ENCODE measurements at regions not wholly inside any gene's neighbourhood (a gene's known extent, or its start where the extent isn't known, plus 50 kb on each side); places are given as distances from the start of the nearest gene placed in this dataset.
"Not testable (repeated sequence)": the region's sequence is repeated elsewhere in the genome, so short reads cannot be mapped to it uniquely, and the experiment has no call there.

GRCh38 chr21:36621794-36622193 is 77.1 kb upstream of the SIM2 start:
- ATAC-seq; H3K27me3 Mint-ChIP-seq; DNase-seq; H3K36me3 Mint-ChIP-seq; CTCF ChIA-PET; H3K27ac ChIP-seq (ENCODE audit: low read depth, low read length); H3K9me3 ChIP-seq (ENCODE audit: control insufficient read depth in 2 of 3, low read length in 3 of 3); H3K4me3 Mint-ChIP-seq; H3K27me3 ChIP-seq (ENCODE audit: control insufficient read depth in 2 of 2, insufficient read depth in 2 of 2, low read length in 2 of 2); intact Hi-C loops (cut with micrococcal nuclease); POLR2A ChIA-PET; H3K4me1 Mint-ChIP-seq; H3K27ac Mint-ChIP-seq; H3K4me3 ChIP-seq (ENCODE audit: low read length); H3K36me3 ChIP-seq (ENCODE audit: control insufficient read depth in 2 of 3, insufficient read depth in 3 of 3, low read length in 3 of 3); H3K4me1 ChIP-seq (ENCODE audit: control insufficient read depth in 2 of 2, insufficient read depth in 2 of 2, low read length in 2 of 2): not testable (repeated sequence)
- H3K9me3 Mint-ChIP-seq = peaks cover 5 to 34% (median 16%) of the 10 kb centered on the region in 11 donors

GRCh38 chr21:36624105-36624504 is 74.8 kb upstream of the SIM2 start:
- H3K9me3 ChIP-seq (ENCODE audit: control insufficient read depth in 2 of 3, low read length in 3 of 3) = no peaks in the 10 kb centered on the region
- POLR2A ChIA-PET = no interaction called here

GRCh38 chr21:36626791-36627190 is 72.1 kb upstream of the SIM2 start:
- H3K4me3 ChIP-seq (ENCODE audit: low read length) = no peak overlapping the region
- no peaks in the 10 kb centered on the region for H3K36me3 ChIP-seq (ENCODE audit: control insufficient read depth in 2 of 3, insufficient read depth in 3 of 3, low read length in 3 of 3)
- POLR2A ChIA-PET = no interaction called here
- no peak overlapping the region for H3K27ac Mint-ChIP-seq
- no peaks in the 10 kb centered on the region for H3K4me1 ChIP-seq (ENCODE audit: control insufficient read depth in 2 of 2, insufficient read depth in 2 of 2, low read length in 2 of 2)
- DNase-seq (no peak), ATAC-seq (no peak)
- peaks cover 0 to 10% (median 3%) of the 10 kb centered on the region in 5 donors for H3K27me3 Mint-ChIP-seq
- CTCF ChIA-PET = interaction anchor here (0.5 kb wide), 1 partner anchor 32 kb away, joined by 3 read pairs; no protein-coding TSS in a partner anchor
- no peaks in the 10 kb centered on the region for H3K4me1 Mint-ChIP-seq
- no peaks in the 10 kb centered on the region for H3K27me3 ChIP-seq (ENCODE audit: control insufficient read depth in 2 of 2, insufficient read depth in 2 of 2, low read length in 2 of 2)
- intact Hi-C loops (cut with micrococcal nuclease) = no loop called here
- no peaks in the 10 kb centered on the region for H3K9me3 ChIP-seq (ENCODE audit: control insufficient read depth in 2 of 3, low read length in 3 of 3)
- no peak overlapping the region for H3K4me3 Mint-ChIP-seq
- H3K9me3 Mint-ChIP-seq = peaks cover 0 to 11% (median 5%) of the 10 kb centered on the region in 11 donors
- H3K36me3 Mint-ChIP-seq = peaks cover 0 to 6% (median 0%) of the 10 kb centered on the region in 5 donors
- no peak overlapping the region for H3K27ac ChIP-seq (ENCODE audit: low read depth, low read length)

More at GRCh38 chr21:36624105-36624504, 74.8 kb upstream of the SIM2 start:
- intact Hi-C loops (cut with micrococcal nuclease) = no loop called here
- Histone ChIP-seq H3K36me3 (ENCODE audit: control insufficient read depth in 2 of 3, insufficient read depth in 3 of 3, low read length in 3 of 3) (no peaks in the 10 kb centered on the region), H3K27ac (ENCODE audit: low read depth, low read length) (no peak overlapping the region), H3K4me1 (ENCODE audit: control insufficient read depth in 2 of 2, insufficient read depth in 2 of 2, low read length in 2 of 2) (no peaks in the 10 kb centered on the region), H3K27me3 (ENCODE audit: control insufficient read depth in 2 of 2, insufficient read depth in 2 of 2, low read length in 2 of 2) (no peaks in the 10 kb centered on the region), H3K4me3 (ENCODE audit: low read length) (no peak overlapping the region)
- DNase-seq (no peak), ATAC-seq (no peak)
- Mint-ChIP-seq H3K4me1 (no peaks in the 10 kb centered on the region), H3K27me3 (peaks cover 0 to 7% (median 0%) of the 10 kb centered on the region in 5 donors), H3K27ac (no peak overlapping the region), H3K4me3 (no peak overlapping the region), H3K9me3 (peaks cover 5 to 28% (median 13%) of the 10 kb centered on the region in 11 donors), H3K36me3 (peaks cover 0 to 6% (median 0%) of the 10 kb centered on the region in 5 donors)
- CTCF ChIA-PET = no interaction called here

- Histone ChIP-seq H3K36me3 (ENCODE audit: control insufficient read depth in 2 of 3, insufficient read depth in 3 of 3, low read length in 3 of 3) (no peaks in the 10 kb centered on the region), H3K4me3 (ENCODE audit: low read length) (no peak overlapping the region), H3K27ac (ENCODE audit: low read depth, low read length) (no peak overlapping the region), H3K4me1 (ENCODE audit: control insufficient read depth in 2 of 2, insufficient read depth in 2 of 2, low read length in 2 of 2) (no peaks in the 10 kb centered on the region), H3K27me3 (ENCODE audit: control insufficient read depth in 2 of 2, insufficient read depth in 2 of 2, low read length in 2 of 2) (no peaks in the 10 kb centered on the region), H3K9me3 (ENCODE audit: control insufficient read depth in 2 of 3, low read length in 3 of 3) (no peaks in the 10 kb centered on the region)
- no peak for DNase-seq
- intact Hi-C loops (cut with micrococcal nuclease) = no loop called here
- Mint-ChIP-seq H3K9me3 (peaks cover 0 to 11% (median 5%) of the 10 kb centered on the region in 11 donors), H3K27ac (no peak overlapping the region), H3K36me3 (peaks cover 0 to 6% (median 0%) of the 10 kb centered on the region in 5 donors), H3K27me3 (peaks cover 0 to 10% (median 3%) of the 10 kb centered on the region in 5 donors), H3K4me3 (no peak overlapping the region), H3K4me1 (no peaks in the 10 kb centered on the region)
- ATAC-seq = no peak
- CTCF ChIA-PET = no interaction called here
- POLR2A ChIA-PET = no interaction called here
Observed at GRCh38 chr21:36627242-36627641, 71.7 kb upstream of the SIM2 start.

DNA sequence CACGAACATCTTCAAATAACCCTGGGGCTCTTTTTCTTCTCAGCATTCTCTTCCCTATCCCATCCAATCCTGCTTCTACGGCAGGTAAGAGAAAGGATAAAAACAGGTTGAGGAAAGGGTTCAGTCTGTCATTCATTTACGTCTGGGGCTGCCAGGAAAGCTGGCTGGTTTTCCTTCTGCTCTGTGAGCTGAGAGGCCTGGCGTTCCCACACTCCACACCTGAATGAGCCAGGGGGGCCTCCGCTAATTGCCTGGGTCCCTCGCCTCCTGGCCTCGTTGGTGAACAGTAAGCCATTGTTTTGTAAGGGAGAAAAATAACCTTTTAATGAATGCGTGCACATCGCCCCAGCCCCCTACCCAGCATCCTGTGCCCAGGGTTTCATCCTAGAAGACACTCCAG is 70.8 kb upstream of the SIM2 start:
- Histone ChIP-seq H3K9me3 (ENCODE audit: control insufficient read depth in 2 of 3, low read length in 3 of 3) (no peaks in the 10 kb centered on the region), H3K27me3 (ENCODE audit: control insufficient read depth in 2 of 2, insufficient read depth in 2 of 2, low read length in 2 of 2) (no peaks in the 10 kb centered on the region), H3K4me1 (ENCODE audit: control insufficient read depth in 2 of 2, insufficient read depth in 2 of 2, low read length in 2 of 2) (no peaks in the 10 kb centered on the region), H3K4me3 (ENCODE audit: low read length) (no peak overlapping the region), H3K27ac (ENCODE audit: low read depth, low read length) (no peak overlapping the region), H3K36me3 (ENCODE audit: control insufficient read depth in 2 of 3, insufficient read depth in 3 of 3, low read length in 3 of 3) (no peaks in the 10 kb centered on the region)
- POLR2A ChIA-PET = no interaction called here
- Mint-ChIP-seq H3K9me3 (peaks cover 0 to 8% (median 4%) of the 10 kb centered on the region in 11 donors), H3K27ac (no peak overlapping the region), H3K4me1 (no peaks in the 10 kb centered on the region), H3K36me3 (peaks cover 0 to 6% (median 0%) of the 10 kb centered on the region in 5 donors), H3K4me3 (no peak overlapping the region), H3K27me3 (peaks cover 0 to 10% (median 3%) of the 10 kb centered on the region in 5 donors)
- DNase-seq (no peak), ATAC-seq (no peak)
- intact Hi-C loops (cut with micrococcal nuclease) = no loop called here
- CTCF ChIA-PET = no interaction called here

DNA sequence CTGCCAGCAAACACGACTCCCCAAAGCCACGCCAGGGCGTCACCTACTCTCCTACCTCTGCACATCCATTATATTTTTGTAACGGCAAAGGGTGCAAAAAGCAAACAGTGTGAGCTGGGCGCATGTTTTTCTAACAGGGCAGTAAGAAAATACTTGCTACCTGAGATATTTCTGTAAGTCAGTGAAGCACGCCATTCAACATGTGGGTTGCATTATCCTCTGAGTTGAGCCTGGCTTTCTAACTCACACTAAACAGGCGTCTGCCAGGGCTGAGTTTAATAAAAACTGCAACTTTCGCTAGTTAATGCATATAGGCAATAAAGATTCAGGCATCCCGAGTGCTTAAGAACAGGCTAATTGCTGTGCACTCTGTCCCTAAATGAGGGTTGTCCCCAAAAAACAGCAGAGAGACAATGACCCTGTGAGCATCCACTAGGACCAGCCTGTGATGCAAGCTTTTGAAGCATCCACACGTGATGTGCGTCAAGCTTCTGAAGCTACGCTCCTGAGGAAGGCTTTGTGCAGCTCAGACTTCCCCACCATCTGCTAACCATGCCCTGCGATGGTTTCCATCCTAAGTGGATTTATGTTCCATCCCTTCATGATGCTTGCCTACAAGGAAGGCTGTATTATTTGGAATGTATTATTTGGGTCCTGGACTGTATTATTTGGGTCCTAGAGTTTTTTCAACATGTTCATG is 70.0 kb upstream of the SIM2 start:
- H3K36me3 ChIP-seq (ENCODE audit: control insufficient read depth in 2 of 3, insufficient read depth in 3 of 3, low read length in 3 of 3) = no peaks in the 10 kb centered on the region
- Mint-ChIP-seq H3K27ac (no peak overlapping the region), H3K4me3 (no peak overlapping the region), H3K4me1 (no peaks in the 10 kb centered on the region), H3K27me3 (peaks cover 0 to 8% (median 3%) of the 10 kb centered on the region in 5 donors), H3K36me3 (peaks cover 0 to 2% (median 0%) of the 10 kb centered on the region in 5 donors), H3K9me3 (peaks cover 0 to 5% (median 2%) of the 10 kb centered on the region in 11 donors)
- no peak overlapping the region for H3K4me3 ChIP-seq (ENCODE audit: low read length)
- intact Hi-C loops (cut with micrococcal nuclease) = no loop called here
- ATAC-seq (no peak), DNase-seq (no peak)
- no peaks in the 10 kb centered on the region for H3K27me3 ChIP-seq (ENCODE audit: control insufficient read depth in 2 of 2, insufficient read depth in 2 of 2, low read length in 2 of 2)
- ChIA-PET CTCF (no interaction called here), POLR2A (no interaction called here)
- no peaks in the 10 kb centered on the region for H3K4me1 ChIP-seq (ENCODE audit: control insufficient read depth in 2 of 2, insufficient read depth in 2 of 2, low read length in 2 of 2)
- no peak overlapping the region for H3K27ac ChIP-seq (ENCODE audit: low read depth, low read length)
- H3K9me3 ChIP-seq (ENCODE audit: control insufficient read depth in 2 of 3, low read length in 3 of 3) = no peaks in the 10 kb centered on the region

Data from naive thymus-derived CD4-positive, alpha-beta T cell (primary cell).